HFF-Myc (cell line): ENCODE measurements at regions not wholly inside any gene's neighbourhood (a gene's known extent, or its start where the extent isn't known, plus 50 kb on each side); places are given as distances from the start of the nearest gene placed in this dataset.
"Not testable (repeated sequence)": the region's sequence is repeated elsewhere in the genome, so short reads cannot be mapped to it uniquely, and the experiment has no call there.

Experiments
- DNase-seq: peaks from one replicate; pipeline ENCODE4 v3.0.0-alpha.2; 2011; ENCODE audit warnings: low read depth; ENCODE audit errors: extremely low read depth
- H3K4me3 ChIP-seq: replicated peaks from 2 replicates; pipeline ENCODE4 v1.5.1; 2011; ENCODE audit warnings: low read depth, mild to moderate bottlenecking, control low read depth, low read length
- CTCF ChIP-seq: IDR thresholded peaks from 2 replicates; pipeline ENCODE4 v1.5.1; 2012; ENCODE audit warnings: mild to moderate bottlenecking, low read depth, low read length, control low read depth; ENCODE audit errors: missing control alignments

DNA sequence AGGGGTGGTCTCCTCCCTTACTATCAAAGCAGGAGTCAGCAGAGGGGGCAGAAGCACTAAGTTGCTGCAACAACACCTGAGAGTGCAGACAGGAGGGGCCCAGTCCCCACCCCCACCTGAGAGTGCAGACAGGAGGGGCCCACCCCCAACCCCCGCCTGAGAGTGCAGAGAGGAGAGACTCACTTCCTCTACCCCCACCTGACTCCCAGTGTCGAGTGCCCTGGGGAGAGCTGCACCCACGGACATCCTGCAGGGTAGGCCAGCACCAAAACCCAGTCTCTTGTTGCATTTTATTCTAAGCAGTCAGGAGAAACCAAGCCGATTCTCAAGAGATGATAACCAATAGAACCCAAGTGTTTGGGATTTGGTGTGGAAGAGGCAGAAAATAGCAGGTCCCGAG is 78.4 kb downstream of the NAPG start:
- H3K4me3 ChIP-seq = no peak overlapping the region
- no peak for DNase-seq
- TF ChIP-seq CTCF = no peak

DNA sequence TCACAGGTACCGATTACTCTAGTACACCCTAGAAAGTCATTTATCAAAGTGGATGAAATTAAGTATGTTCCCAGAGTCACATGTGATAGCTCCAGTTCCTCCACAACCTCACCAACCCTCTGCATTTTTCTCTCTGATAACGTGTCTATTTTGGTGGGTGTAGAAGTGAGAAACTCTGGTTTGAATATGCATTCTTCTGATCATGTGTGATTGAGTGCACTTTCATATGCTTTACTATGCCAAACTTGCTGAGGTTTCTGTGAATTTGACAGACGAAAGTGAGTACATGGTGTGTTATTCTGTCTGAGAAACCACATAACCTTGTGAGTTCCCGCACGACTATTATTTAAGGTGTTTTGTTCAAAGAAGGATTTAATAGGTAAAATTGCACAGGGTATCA is 81.1 kb downstream of the NAPG start:
- DNase-seq, H3K4me3 ChIP-seq: not testable (repeated sequence)

- H3K4me3 ChIP-seq = not testable (repeated sequence)
- peak; percentile 2 for DNase-seq
These were observed 81.8 kb downstream of the NAPG start for GRCh38 chr18:10607332-10608248.

- H3K4me3 ChIP-seq, DNase-seq: not testable (repeated sequence)
These were observed 82.6 kb downstream of the NAPG start for GRCh38 chr18:10608450-10608849.

DNA sequence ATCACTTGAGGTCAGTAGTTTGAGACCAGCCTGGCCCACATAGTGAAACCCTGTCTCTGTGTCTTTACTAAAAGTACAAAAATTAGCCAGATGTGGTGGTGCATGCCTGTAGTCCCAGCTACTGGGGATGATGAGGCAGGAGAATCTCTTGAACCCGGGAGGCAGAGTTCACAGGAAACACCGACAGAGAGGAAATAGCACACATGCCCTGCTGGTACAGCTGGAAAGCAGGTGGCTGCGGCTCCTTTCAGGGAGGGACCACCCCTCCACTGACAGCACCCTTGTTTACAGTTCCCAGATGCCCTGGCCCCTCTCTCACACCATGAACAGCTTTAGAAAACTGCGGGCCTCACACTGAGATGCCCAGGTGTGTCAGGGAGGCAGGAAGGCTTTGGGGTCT is 83.2 kb downstream of the NAPG start:
- DNase-seq = not testable (repeated sequence)

GRCh38 chr18:10613226-10613625 is 87.4 kb downstream of the NAPG start:
- not testable (repeated sequence) for DNase-seq, H3K4me3 ChIP-seq

More for the DNA sequence above, 83.2 kb downstream of the NAPG start:
- H3K4me3 ChIP-seq = not testable (repeated sequence)

DNA sequence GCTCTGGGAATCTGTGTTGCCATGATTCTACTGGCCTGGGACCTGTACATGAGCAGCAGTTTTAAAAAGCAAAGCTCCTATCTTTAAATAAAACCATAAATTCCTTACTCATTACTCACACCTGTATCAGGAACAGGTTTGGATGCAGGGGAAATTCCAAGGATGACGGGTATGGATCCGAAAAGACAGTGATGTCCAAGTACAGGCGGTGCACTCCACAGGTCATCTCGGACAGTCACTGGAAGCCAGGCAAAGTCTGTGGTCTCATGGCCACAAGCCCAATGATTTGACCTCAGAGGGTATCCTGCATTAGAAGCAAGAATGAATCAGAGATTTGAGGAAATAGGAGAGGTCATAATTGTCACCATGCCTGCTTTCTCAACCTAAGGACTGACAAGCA is 90.9 kb downstream of the NAPG start:
- not testable (repeated sequence) for DNase-seq, H3K4me3 ChIP-seq

DNA sequence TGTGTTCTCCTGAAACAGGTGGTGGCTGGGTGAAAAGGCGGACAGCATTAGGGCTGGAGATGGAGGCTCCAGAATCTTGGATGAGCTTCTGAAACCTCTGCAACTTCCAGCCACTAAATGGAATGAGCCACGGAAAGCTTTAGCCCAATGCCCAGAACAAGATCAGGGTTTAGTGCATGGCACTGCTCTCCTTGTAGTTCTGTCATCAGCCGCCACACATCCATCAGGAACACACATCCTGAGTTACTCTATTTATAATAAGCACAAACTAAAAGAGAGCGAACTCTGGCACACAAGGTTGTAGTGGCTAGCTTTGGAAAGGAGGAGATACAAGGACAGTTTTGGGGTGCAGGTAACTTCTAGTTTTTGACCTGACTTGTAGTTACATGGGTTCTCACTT is 93.0 kb downstream of the NAPG start:
- not testable (repeated sequence) for DNase-seq, H3K4me3 ChIP-seq

DNA sequence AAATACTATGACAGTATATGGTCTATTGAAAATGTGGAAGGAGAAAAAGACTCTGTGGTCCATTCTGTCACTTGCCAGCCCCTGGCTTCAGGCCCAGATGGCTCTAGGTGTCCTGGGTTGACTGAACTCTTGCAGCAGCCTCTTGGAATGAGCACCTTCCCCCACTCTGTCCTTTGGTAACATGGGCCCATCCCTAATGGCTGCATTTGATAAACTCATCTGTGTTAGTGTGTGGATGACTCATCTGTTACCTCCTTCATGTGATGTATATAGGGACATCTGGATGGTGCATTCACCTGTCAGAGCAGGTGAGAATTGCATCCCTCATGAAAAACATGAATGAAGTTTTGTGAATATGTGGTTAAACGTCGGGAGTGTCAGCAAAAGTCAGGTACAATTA is 93.5 kb downstream of the NAPG start:
- not testable (repeated sequence) for H3K4me3 ChIP-seq, DNase-seq

DNA sequence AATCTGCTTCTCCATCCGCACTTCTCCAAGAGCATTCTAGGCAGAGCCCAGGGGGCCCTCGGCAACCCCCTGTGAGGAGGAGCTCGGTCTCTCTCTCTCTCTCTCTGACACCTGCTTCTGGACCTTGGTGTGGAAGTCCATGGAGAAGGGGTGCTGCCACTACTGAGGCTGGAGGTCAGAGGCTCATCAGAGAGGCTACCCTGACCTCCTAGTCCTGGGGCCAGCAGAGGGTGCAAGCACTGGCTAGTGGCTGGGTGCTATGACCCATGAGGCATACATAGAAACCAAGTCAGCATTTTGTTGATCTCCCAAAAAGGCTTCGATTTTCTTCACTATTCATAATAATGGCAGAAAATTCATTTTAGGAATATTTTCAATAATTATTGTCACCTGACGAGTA is 94.0 kb downstream of the NAPG start:
- not testable (repeated sequence) for H3K4me3 ChIP-seq, DNase-seq
